DOHH2 (cell line): ENCODE measurements at regions not wholly inside any gene's neighbourhood (a gene's known extent, or its start where the extent isn't known, plus 50 kb on each side); places are given as distances from the start of the nearest gene placed in this dataset.
"Not testable (repeated sequence)": the region's sequence is repeated elsewhere in the genome, so short reads cannot be mapped to it uniquely, and the experiment has no call there.

Experiments
- CTCF ChIP-seq: fragments of 200-600 bp; sonication (generic); IDR thresholded peaks from one replicate; pipeline ENCODE4 v1.5.1; 2014; ENCODE audit warnings: antibody characterized with exemption, mild to moderate bottlenecking, low read depth, low read length; ENCODE audit not compliant: poor library complexity, severe bottlenecking
- EZH2phosphoT487 ChIP-seq: fragments of 200-600 bp; sonication (generic); IDR thresholded peaks from 2 replicates; pipeline ENCODE4 v1.6.1; 2017; ENCODE audit warnings: borderline replicate concordance, mild to moderate bottlenecking, antibody characterized with exemption, low read length, moderate library complexity, mixed read lengths

GRCh38 chr4:116980436-116980835 is 104.9 kb downstream of the TRAM1L1 start:
- TF ChIP-seq CTCF, EZH2phosphoT487: not testable (repeated sequence)
